HL-60 (cell line): ENCODE measurements at regions not wholly inside any gene's neighbourhood (a gene's known extent, or its start where the extent isn't known, plus 50 kb on each side); places are given as distances from the start of the nearest gene placed in this dataset.
A peak's percentile ranks its signal among the peaks of the same experiment; 100 is the strongest.

Source experiments
- DNase-seq, 2 experiments: peaks; one replicate each; pipeline ENCODE4 v3.0.0-alpha.2; 2010 to 2020; ENCODE audit warnings: low read depth in 1 of 2, low spot score in 1 of 2
- H3K27ac ChIP-seq: fragments of 250-450 bp; sonication (Bioruptor Pico); replicated peaks from 2 replicates; pipeline ENCODE4 v1.5.1; 2020; ENCODE audit warnings: mild to moderate bottlenecking, moderate library complexity
- H3K27me3 ChIP-seq: fragments of 250-450 bp; sonication (Bioruptor Pico); 2 replicates; pipeline ENCODE4 v1.5.1; 2021; ENCODE audit warnings: mild to moderate bottlenecking, moderate library complexity; ENCODE audit not compliant: insufficient read depth, poor library complexity, severe bottlenecking
- H3K4me3 ChIP-seq: replicated peaks from 2 replicates; pipeline ENCODE4 v1.5.1; 2011; ENCODE audit warnings: mild to moderate bottlenecking, control low read depth, low read length; ENCODE audit not compliant: insufficient read depth
- CTCF ChIP-seq: IDR thresholded peaks from one replicate; pipeline ENCODE4 v1.5.1; 2011; ENCODE audit warnings: low read length, control low read depth, inconsistent platforms; ENCODE audit not compliant: insufficient read depth
- GABPA ChIP-seq: IDR thresholded peaks from 2 replicates; pipeline ENCODE4 v1.6.1; 2012; ENCODE audit warnings: low read depth
- POLR2AphosphoS5 ChIP-seq: IDR thresholded peaks from 2 replicates; pipeline ENCODE4 v1.6.1; 2012; ENCODE audit warnings: low read depth
- SPI1 ChIP-seq: IDR thresholded peaks from 2 replicates; pipeline ENCODE4 v1.6.1; 2012; ENCODE audit warnings: low read depth, mild to moderate bottlenecking, borderline replicate concordance
- TF ChIP-seq, protein P1 (sequence below): IDR thresholded peaks from 2 replicates; pipeline ENCODE4 v1.6.1; 2012; ENCODE audit warnings: low read depth; ENCODE audit not compliant: insufficient replicate concordance

DNA sequence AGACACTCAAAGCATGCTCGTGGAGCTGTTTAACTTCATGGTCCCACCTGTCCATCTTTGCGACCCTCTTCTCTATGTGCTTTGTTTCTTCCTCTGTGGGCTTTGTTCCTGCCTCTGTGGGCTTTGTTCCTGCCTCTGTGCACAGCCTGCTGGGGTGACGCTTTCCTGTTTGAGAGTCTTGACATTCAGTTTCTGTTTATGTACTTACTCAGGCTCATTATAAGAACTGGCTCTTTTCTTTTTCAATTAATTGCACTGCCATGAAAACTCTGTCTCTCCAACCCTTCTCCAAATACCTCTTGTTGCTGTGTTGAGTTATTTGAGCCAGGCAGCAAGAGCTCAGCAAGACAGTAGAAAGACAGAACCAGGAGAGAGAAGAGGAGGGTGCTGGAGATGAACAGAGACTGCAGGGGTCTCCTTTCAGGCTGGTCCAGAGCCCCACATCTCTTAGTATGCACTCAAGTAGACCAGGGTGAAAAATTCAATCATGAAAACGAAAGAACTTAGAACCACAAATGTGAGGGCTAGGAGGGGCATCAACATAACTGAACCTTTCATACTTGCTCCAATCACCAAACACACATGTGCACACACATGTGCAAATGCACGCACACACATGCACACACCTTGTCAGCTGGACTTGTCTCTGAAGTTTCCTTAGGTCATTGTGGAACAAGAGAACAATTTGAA is 88.3 kb upstream of the SGIP1 start:
- H3K27me3 ChIP-seq = no peaks in the 10 kb centered on the region

DNA sequence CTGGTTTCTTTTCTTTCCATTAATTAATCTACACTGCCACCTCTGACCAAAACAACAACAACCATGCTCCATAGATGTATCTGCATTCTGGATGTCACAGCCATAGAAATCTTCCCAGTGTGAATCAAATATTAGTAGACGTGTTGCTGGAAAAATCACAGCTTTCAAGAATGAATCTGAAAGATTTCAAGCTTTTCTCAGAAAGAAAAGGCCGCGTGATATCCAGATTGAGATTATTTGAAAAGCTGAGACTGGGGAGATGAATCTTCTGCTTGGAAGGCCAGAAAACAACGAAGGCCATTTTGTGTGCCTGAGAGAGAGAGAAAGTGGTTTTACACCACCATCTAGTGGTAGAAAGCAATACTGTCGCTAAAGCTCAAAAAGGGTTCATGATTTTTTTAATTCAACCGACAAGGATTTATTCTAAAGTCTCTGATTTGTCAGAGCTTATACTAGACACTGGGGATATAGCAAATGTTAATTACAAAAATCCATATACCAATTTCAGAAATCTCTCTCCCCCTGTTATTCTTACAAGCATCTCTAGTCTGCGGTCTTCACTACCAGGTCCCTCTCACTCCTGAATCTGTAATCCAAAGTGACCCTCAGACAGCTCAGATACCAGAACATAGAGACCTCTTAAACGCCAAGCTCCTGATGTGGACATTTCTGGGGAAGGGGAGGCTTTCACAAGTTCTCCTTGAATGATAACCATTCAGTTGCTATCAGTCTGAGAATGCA is 87.5 kb upstream of the SGIP1 start:
- Histone ChIP-seq H3K4me3 (no peak overlapping the region), H3K27me3 (no peaks in the 10 kb centered on the region), H3K27ac (peak overlapping the region; percentile 40)
- peak; percentile 60 for TF ChIP-seq CTCF
- TF ChIP-seq, protein P1, sequence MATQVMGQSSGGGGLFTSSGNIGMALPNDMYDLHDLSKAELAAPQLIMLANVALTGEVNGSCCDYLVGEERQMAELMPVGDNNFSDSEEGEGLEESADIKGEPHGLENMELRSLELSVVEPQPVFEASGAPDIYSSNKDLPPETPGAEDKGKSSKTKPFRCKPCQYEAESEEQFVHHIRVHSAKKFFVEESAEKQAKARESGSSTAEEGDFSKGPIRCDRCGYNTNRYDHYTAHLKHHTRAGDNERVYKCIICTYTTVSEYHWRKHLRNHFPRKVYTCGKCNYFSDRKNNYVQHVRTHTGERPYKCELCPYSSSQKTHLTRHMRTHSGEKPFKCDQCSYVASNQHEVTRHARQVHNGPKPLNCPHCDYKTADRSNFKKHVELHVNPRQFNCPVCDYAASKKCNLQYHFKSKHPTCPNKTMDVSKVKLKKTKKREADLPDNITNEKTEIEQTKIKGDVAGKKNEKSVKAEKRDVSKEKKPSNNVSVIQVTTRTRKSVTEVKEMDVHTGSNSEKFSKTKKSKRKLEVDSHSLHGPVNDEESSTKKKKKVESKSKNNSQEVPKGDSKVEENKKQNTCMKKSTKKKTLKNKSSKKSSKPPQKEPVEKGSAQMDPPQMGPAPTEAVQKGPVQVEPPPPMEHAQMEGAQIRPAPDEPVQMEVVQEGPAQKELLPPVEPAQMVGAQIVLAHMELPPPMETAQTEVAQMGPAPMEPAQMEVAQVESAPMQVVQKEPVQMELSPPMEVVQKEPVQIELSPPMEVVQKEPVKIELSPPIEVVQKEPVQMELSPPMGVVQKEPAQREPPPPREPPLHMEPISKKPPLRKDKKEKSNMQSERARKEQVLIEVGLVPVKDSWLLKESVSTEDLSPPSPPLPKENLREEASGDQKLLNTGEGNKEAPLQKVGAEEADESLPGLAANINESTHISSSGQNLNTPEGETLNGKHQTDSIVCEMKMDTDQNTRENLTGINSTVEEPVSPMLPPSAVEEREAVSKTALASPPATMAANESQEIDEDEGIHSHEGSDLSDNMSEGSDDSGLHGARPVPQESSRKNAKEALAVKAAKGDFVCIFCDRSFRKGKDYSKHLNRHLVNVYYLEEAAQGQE = no peak
- peak; percentile 47 to 59 for DNase-seq

More for the DNA sequence above, 88.3 kb upstream of the SGIP1 start:
- TF ChIP-seq, protein P1 = no peak
- TF ChIP-seq GABPA (no peak), CTCF (no peak), POLR2AphosphoS5 (no peak), SPI1 (no peak)
- H3K4me3 ChIP-seq = no peak overlapping the region
- peak overlapping the region; percentile 40 for H3K27ac ChIP-seq
- DNase-seq = peak in 1 of 2 experiments; percentile 31

- Histone ChIP-seq H3K27ac (no peak overlapping the region), H3K4me3 (no peak overlapping the region), H3K27me3 (no peaks in the 10 kb centered on the region)
- TF ChIP-seq, protein P1 = no peak
- TF ChIP-seq POLR2AphosphoS5 (no peak), CTCF (no peak), SPI1 (no peak), GABPA (no peak)
- DNase-seq = no peak
Measured at GRCh38 chr1:66450043-66450514, 83.9 kb upstream of the SGIP1 start.
